HG03521 (cell line): ENCODE measurements at regions not wholly inside any gene's neighbourhood (a gene's known extent, or its start where the extent isn't known, plus 50 kb on each side); places are given as distances from the start of the nearest gene placed in this dataset.

ENCODE experiments used
- ATAC-seq: cut with Tn5 transposase; IDR thresholded peaks from one replicate; pipeline ENCODE4 v1.9.1; 2021; ENCODE audit warnings: mild to moderate bottlenecking, moderate library complexity; ENCODE audit not compliant: unreplicated experiment

GRCh38 chr5:148941810-148942209, 115.4 kb downstream of the ADRB2 start:
- no peak for ATAC-seq

- ATAC-seq: no peak
Observed at GRCh38 chr5:148949841-148950470, 112.9 kb downstream of the SH3TC2 start.

DNA sequence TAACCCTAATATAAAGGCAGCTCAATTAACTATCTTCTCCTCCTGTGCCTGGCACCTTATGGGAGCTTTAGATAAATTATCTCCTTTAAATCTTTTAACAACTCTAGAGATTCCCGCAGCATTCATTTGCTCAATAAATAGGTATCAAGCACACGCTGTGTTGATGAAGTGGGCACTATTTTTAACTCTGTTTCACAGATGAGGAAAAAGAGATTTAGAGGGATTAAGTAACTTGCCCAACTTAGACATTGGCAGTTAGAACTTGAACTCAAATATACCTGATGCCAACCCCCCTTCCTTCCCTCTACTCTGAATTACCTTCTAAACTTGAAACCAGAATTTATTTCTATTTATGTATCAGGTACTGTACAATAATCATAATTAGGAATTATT, 112.4 kb downstream of the SH3TC2 start:
- no peak for ATAC-seq

GRCh38 chr5:148950892-148951291, 112.0 kb downstream of the SH3TC2 start:
- ATAC-seq: no peak

DNA sequence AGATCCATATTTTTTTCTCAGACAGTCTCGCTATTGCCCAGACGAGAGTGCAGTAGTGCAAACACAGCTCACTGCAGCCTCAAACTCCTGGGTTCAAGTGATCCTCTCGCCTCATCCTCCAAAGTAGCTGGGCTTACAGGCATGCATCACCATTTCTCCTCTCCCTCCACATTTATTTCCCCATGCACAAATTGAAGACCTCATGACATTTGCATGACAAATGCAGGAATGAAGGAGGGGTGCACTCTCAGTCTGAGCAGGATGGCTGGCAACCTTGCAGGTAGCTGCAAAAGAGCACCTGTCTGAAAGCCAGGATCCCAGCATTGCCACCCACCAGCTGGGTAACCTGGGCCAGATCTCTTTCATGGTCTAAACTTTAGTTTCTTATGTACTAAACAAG, 111.2 kb downstream of the SH3TC2 start:
- no peak for ATAC-seq

GRCh38 chr5:148952097-148952867, 110.6 kb downstream of the SH3TC2 start:
- ATAC-seq: no peak

- ATAC-seq: no peak
Observed at GRCh38 chr5:148953711-148954110, 109.2 kb downstream of the SH3TC2 start.
